HepG2 (cell line): ENCODE measurements at regions not wholly inside any gene's neighbourhood (a gene's known extent, or its start where the extent isn't known, plus 50 kb on each side); places are given as distances from the start of the nearest gene placed in this dataset.

Source experiments
- ATAC-seq: fragments of 200-7000 bp; cut with Tn5 transposase; 3 replicates; pipeline ENCODE4 v1.9.1; 2020; ENCODE audit warnings: mild to moderate bottlenecking, moderate library complexity
- BruUV-seq: library from RNA; stranded (reverse); fragments of 400-500 nt; replicated peaks from 2 replicates; lab custom pipeline; 2021; lab: Mats Ljungman, UMichigan
- CTCF ChIA-PET: fragments of 300-600 bp; formaldehyde crosslinking; extraction: SDS; loops from one replicate; lab custom pipeline; 2021; ENCODE audit warnings: low total read pairs, inconsistent platforms, low intra/inter-chr PET ratio; lab: Yijun Ruan, JAX
- POLR2A ChIA-PET: fragments of 350-600 bp; sonication (Branson Sonifier 250); formaldehyde crosslinking; loops from one replicate; lab custom pipeline; 2020; ENCODE audit warnings: antibody characterized with exemption, inconsistent platforms; lab: Yijun Ruan, JAX
- DNase-seq: peaks from one replicate; pipeline ENCODE4 v3.0.0-alpha.2; 2015; ENCODE audit warnings: low spot score
- FAIRE-seq: peaks from 3 replicates; lab custom pipeline; 2011; peaks lifted over from hg19 to GRCh38; lab: Jason Lieb, UNC
- H2AFZ ChIP-seq: one replicate; pipeline ENCODE4 v1.6.1; 2011; ENCODE audit warnings: low read length, inconsistent platforms
- H3K27ac ChIP-seq: fragments of 300-600 bp; 3 replicates; pipeline ENCODE4 v1.8.0; 2011; ENCODE audit warnings: mixed run types, mild to moderate bottlenecking, mixed read lengths, low read length, inconsistent platforms; ENCODE audit not compliant: insufficient read depth; ENCODE audit errors: extremely low read length
- H3K27me3 ChIP-seq, 2 experiments: fragments of 200-600 bp in 1 of 2; 2 replicates in 1 of 2; 3 replicates in 1 of 2; pipeline versions ENCODE4 v1.6.0 to v1.8.0; 2011; ENCODE audit warnings: low read length in 2 of 2, mild to moderate bottlenecking in 2 of 2, moderate library complexity in 2 of 2, inconsistent platforms in 1 of 2; ENCODE audit not compliant: insufficient read depth in 2 of 2, control insufficient read depth in 1 of 2
- H3K36me3 ChIP-seq, 2 experiments: fragments of 200-600 bp in 1 of 2; replicated peaks in 1 of 2; 2 replicates in 1 of 2; 3 replicates in 1 of 2; pipeline versions ENCODE4 v1.5.1 to v1.8.0; 2011; ENCODE audit warnings: low read length in 2 of 2, inconsistent platforms in 1 of 2; ENCODE audit not compliant: insufficient read depth in 2 of 2, control insufficient read depth in 1 of 2
- H3K4me1 ChIP-seq: 2 replicates; pipeline ENCODE4 v1.5.1; 2012; ENCODE audit warnings: low read length, inconsistent platforms; ENCODE audit not compliant: insufficient read depth
- H3K4me2 ChIP-seq: 2 replicates; pipeline ENCODE4 v1.6.0; 2011; ENCODE audit warnings: low read depth, low read length, inconsistent platforms
- H3K4me3 ChIP-seq, 3 experiments: fragments of 200-600 bp in 1 of 3; sonication (generic), shearing (Covaris generic) in 1 of 3; replicated peaks in 1 of 3; 2 replicates each; pipeline ENCODE4 v1.5.1; 2011 to 2016; ENCODE audit warnings: low read length in 3 of 3, inconsistent platforms in 2 of 3, low read depth in 2 of 3, mild to moderate bottlenecking in 2 of 3, control low read depth in 1 of 3, mixed read lengths in 1 of 3; ENCODE audit not compliant: insufficient read depth in 1 of 3
- H3K79me2 ChIP-seq: one replicate; pipeline ENCODE4 v1.6.1; 2011; ENCODE audit warnings: low read length, inconsistent platforms; ENCODE audit not compliant: insufficient read depth
- H3K9ac ChIP-seq: 2 replicates; pipeline ENCODE4 v1.6.0; 2011; ENCODE audit warnings: mild to moderate bottlenecking, low read depth, low read length, inconsistent platforms; ENCODE audit not compliant: insufficient read depth
- H3K9me3 ChIP-seq: 2 replicates; pipeline ENCODE4 v1.5.1; 2012; ENCODE audit warnings: mild to moderate bottlenecking, low read length
- H4K20me1 ChIP-seq: 2 replicates; pipeline ENCODE4 v1.6.0; 2011; ENCODE audit warnings: inconsistent platforms, mild to moderate bottlenecking, low read length, moderate library complexity; ENCODE audit not compliant: insufficient read depth
- HDAC2 ChIP-seq: sonication (generic); formaldehyde crosslinking; IDR thresholded peaks from 2 replicates; pipeline ENCODE4 v1.4.0; 2020; ENCODE audit warnings: missing genetic modification reagents
- HIC2 ChIP-seq: sonication (generic); formaldehyde crosslinking; IDR thresholded peaks from 2 replicates; pipeline ENCODE4 v1.9.0; 2022; ENCODE audit warnings: low read depth, missing genetic modification reagents
- HOXA5 ChIP-seq: sonication (generic); formaldehyde crosslinking; IDR thresholded peaks from 2 replicates; pipeline ENCODE4 v1.4.0; 2020; ENCODE audit warnings: missing genetic modification reagents
- JDP2 ChIP-seq: sonication (generic); formaldehyde crosslinking; IDR thresholded peaks from 2 replicates; pipeline ENCODE4 v1.8.1; 2022; ENCODE audit warnings: missing genetic modification reagents, borderline replicate concordance
- LCORL ChIP-seq, 2 experiments: fragments of 450-650 bp in 1 of 2; sonication (generic) in 1 of 2; formaldehyde crosslinking in 1 of 2; IDR thresholded peaks; 2 replicates each; pipeline versions ENCODE4 v1.5.0 to v1.6.1; 2017 to 2020; ENCODE audit warnings: antibody characterized with exemption in 1 of 2, missing genetic modification reagents in 1 of 2
- MTA1 ChIP-seq: sonication (generic); formaldehyde crosslinking; IDR thresholded peaks from 2 replicates; pipeline ENCODE4 v1.4.0; 2020; ENCODE audit warnings: missing genetic modification reagents, mild to moderate bottlenecking, borderline replicate concordance
- MYPOP ChIP-seq: sonication (generic); formaldehyde crosslinking; IDR thresholded peaks from 2 replicates; pipeline ENCODE4 v1.8.1; 2023; ENCODE audit warnings: mild to moderate bottlenecking, moderate library complexity, missing genetic modification reagents
- PRDM4 ChIP-seq: sonication (generic); formaldehyde crosslinking; IDR thresholded peaks from 2 replicates; pipeline ENCODE4 v1.9.0; 2021; ENCODE audit warnings: missing genetic modification reagents, borderline replicate concordance
- REL ChIP-seq: sonication (generic); formaldehyde crosslinking; conservative IDR thresholded peaks from 2 replicates; pipeline ENCODE4 v1.8.0; 2022; ENCODE audit warnings: mild to moderate bottlenecking, missing genetic modification reagents, moderate library complexity
- SP140L ChIP-seq: sonication (generic); formaldehyde crosslinking; IDR thresholded peaks from 2 replicates; pipeline ENCODE4 v1.4.0; 2020; ENCODE audit warnings: missing genetic modification reagents, borderline replicate concordance
- TFDP2 ChIP-seq: sonication (generic); formaldehyde crosslinking; IDR thresholded peaks from 2 replicates; pipeline ENCODE4 v1.4.0; 2020; ENCODE audit warnings: missing genetic modification reagents
- TP53 ChIP-seq: sonication (generic); formaldehyde crosslinking; conservative IDR thresholded peaks from 2 replicates; pipeline ENCODE4 v1.4.0; 2020; ENCODE audit warnings: missing genetic modification reagents
- ZBTB49 ChIP-seq: sonication (generic); formaldehyde crosslinking; IDR thresholded peaks from 2 replicates; pipeline ENCODE4 v1.4.0; 2020; ENCODE audit warnings: missing genetic modification reagents, borderline replicate concordance
- ZNF256 ChIP-seq: sonication (generic); formaldehyde crosslinking; conservative IDR thresholded peaks from 2 replicates; pipeline ENCODE4 v1.4.0; 2020; ENCODE audit warnings: missing genetic modification reagents
- ZNF670 ChIP-seq: sonication (generic); formaldehyde crosslinking; IDR thresholded peaks from 2 replicates; pipeline ENCODE4 v1.8.0; 2022; ENCODE audit warnings: mild to moderate bottlenecking, missing genetic modification reagents, borderline replicate concordance
- WGBS: methylation state at CpG from one replicate; pipeline ENCODE4 v1.1.6; 2017; ENCODE audit warnings: low lambda C conversion rate; 5-methylcytosine and 5-hydroxymethylcytosine counted together
- in situ Hi-C: cut with HindIII; loops from 2 replicates; pipeline ENCODE4 v1.10.0; 2017; ENCODE audit warnings: low pct_unique_long_range_greater_than_20kb; ENCODE audit not compliant: extremely low pct_ligation_motif_present
- intact Hi-C: fragments of 100-400 bp; cut with micrococcal nuclease; formaldehyde crosslinking; loops from one replicate; pipeline ENCODE4 v1.10.0; 2022; ENCODE audit not compliant: unreplicated experiment

GRCh38 chr12:73225371-73225937 is 953.3 kb downstream of the TRHDE start:
- Histone ChIP-seq H3K9me3 (peaks cover 59% of the 10 kb centered on the region), H3K4me1 (no peaks in the 10 kb centered on the region), H3K27ac (no peak overlapping the region), H2AFZ (no peak overlapping the region), H4K20me1 (no peaks in the 10 kb centered on the region), H3K4me2 (no peak overlapping the region), H3K27me3 (no peaks in the 10 kb centered on the region), H3K4me3 (no peak overlapping the region), H3K79me2 (no peaks in the 10 kb centered on the region), H3K36me3 (no peaks in the 10 kb centered on the region), H3K9ac (no peak overlapping the region)
- no TSS peak for BruUV-seq
- intact Hi-C loops = no loop called here
- WGBS = 0% methylated on average over 1 of the region's 1 CpG
- no peak for FAIRE-seq
- no peak for ATAC-seq
- no peak for DNase-seq
- in situ Hi-C loops = no loop called here
- ChIA-PET CTCF (no interaction called here), POLR2A (no interaction called here)
- TF ChIP-seq TFDP2 (CRISPR knock-in tag) = no peak
- TF ChIP-seq REL (CRISPR knock-in tag) = no peak
- no peak for TF ChIP-seq SP140L
- no peak for TF ChIP-seq HOXA5
- no peak for TF ChIP-seq ZNF670 (CRISPR knock-in tag)
- no peak for TF ChIP-seq HIC2 (CRISPR knock-in tag)
- TF ChIP-seq PRDM4 (CRISPR knock-in tag) = no peak
- TF ChIP-seq MYPOP = no peak
- no peak for TF ChIP-seq TP53 (CRISPR knock-in tag)
- no peak for TF ChIP-seq ZBTB49 (CRISPR knock-in tag)
- TF ChIP-seq LCORL (IDR thresholded peaks at IDR 0.05) = no peak
- TF ChIP-seq LCORL (CRISPR knock-in tag; IDR thresholded peaks at IDR 0.05) = no peak
- TF ChIP-seq JDP2 = no peak
- TF ChIP-seq MTA1 (CRISPR knock-in tag) = no peak
- TF ChIP-seq ZNF256 (CRISPR knock-in tag) = no peak
- no peak for TF ChIP-seq HDAC2 (CRISPR knock-in tag)
